DMS79 treated with DMSO at 0.1 percent for 48 hours (cell line): ENCODE measurements at regions not wholly inside any gene's neighbourhood (a gene's known extent, or its start where the extent isn't known, plus 50 kb on each side); places are given as distances from the start of the nearest gene placed in this dataset.
A peak's percentile ranks its signal among the peaks of the same experiment; 100 is the strongest.

ENCODE experiments used
- DNase-seq: peaks from one replicate; lab custom pipeline; 2025; lab: John Stamatoyannopoulos, UW

DNA sequence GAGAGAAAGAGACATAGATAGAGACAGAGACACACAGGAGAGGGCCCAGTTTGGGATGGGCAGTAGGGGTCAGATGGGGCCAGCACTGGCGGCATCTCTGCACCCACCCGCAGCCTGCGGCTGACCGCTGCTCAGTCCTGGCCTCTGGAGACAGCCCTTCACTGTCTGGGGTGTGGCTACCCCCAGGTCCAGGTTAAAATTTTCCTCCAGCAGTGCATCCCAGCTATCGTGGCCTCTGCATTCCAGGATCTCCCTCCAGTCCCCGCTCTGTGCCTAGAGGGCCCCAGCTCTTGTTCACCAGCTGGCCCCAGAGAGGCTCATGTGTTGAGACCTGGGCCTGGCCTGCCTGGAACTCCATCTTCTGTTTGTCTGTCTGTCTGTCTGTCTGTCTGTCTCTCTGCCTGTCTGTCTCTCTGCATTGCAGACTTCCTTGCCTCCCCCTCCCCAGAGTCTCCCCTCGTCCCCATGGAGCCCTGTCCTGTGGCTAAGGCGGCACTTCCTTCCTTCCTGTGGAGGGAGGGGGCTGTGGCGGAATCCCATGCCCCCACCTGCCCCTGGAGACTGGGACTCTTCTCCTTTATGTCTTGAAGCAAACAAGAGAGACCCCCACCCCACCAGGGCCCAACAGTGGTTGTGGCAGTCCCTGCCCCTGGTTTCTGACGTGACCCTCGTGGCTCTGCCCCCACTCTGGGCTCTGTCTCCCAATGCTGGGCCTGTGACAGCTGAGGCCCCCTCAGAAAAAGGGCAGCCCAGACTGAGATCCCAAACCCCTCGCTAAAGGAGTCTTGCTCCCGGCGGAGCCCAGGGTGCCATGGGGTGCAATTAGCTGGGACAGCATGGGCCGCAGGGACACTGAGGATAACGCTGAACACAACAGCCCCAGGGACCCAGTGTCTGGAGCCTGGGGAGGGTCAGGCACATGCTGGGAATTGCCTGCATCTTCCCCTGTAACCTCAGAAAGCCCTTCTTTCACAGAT lies 241.8 kb downstream of the NPHP4 start:
- no peak for DNase-seq

DNA sequence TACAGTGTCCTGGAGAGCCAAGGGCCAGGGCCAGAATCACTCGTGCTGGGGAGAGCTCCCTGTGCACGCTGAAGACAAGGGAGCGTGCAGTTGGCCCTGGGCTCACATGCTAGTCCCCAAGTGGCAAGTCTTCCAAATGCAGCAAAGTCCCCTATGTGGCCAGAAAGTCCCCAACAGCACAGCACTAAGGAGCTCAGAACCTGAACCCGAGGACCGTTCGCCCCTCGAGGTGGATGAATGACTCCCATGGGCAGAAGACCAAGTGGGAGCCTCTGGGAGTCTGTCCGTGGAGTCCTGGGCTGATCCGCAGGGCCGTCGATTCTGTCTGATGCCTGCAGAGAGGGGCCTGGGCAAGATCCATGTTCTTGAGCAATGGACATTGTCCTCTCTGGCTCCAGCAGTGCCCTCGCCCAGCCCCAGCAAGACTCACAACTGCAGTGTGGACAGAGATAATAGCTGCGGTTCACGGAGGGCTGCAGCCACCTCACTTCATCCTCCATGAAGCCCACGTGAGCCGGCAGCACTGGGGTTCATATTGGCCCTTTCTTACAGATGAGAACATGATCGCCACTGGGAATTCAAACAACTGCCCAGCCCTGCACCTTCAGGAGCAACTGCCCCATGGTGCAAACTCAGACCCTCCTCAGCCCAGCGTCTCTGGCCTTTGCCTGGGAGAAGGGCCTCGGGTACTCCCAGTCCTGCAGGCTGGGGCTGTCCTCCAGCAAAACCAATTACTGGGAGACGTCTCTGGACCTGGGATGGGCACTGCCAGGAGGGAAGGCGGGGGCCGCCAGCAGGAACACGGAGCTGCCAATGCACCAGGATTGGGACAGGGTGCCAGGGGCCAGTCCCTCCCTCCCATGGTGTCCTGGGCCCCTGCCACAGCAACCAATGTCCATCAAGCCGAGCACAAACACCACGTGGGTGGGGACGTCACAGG lies 243.7 kb downstream of the NPHP4 start:
- DNase-seq: no peak

- no peak for DNase-seq
Measured at GRCh38 chr1:5747426-5748285, 244.6 kb downstream of the NPHP4 start.

DNA sequence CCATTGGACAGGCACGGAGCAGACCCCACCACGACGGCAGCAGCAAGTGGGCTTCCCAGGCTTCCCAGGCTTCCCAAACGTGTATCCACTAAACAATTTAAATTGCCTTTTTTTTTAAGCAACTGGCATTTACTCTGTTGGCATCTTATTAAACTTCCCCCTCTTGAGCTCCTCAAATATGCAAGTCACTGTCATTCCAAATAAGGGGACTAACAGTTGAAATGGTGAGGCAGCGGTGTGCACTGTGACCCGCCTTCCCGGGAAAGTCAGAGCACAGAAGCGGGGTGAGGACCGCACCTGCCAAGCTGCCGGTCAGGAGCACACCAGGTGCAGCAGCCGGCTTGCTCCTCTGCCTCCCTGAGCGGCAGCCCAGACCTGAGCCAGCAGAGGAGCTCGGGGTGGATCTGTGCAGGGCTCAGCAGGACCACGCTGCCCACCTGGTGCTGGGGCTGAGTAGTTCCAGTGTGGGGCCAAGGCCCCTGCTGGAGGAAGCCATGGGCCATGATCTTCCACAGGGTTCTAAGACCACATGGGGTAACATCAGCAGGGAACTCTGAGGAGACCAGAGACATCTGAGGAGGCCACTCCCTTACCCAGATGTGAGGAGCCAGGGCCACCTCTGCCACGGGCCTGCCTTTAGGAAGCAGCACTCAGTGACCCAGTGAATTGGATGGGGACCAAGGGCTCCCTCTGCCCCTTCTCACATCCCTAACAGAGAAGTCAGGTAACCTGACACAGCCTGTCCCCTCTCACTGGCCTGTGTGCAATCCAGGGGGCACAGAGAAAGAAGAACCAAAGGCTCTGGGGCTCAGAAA lies 245.4 kb downstream of the NPHP4 start:
- DNase-seq: peak; percentile 20

- DNase-seq: peak; percentile 72
Measured at GRCh38 chr1:5745800-5746610, 246.2 kb downstream of the NPHP4 start.

DNA sequence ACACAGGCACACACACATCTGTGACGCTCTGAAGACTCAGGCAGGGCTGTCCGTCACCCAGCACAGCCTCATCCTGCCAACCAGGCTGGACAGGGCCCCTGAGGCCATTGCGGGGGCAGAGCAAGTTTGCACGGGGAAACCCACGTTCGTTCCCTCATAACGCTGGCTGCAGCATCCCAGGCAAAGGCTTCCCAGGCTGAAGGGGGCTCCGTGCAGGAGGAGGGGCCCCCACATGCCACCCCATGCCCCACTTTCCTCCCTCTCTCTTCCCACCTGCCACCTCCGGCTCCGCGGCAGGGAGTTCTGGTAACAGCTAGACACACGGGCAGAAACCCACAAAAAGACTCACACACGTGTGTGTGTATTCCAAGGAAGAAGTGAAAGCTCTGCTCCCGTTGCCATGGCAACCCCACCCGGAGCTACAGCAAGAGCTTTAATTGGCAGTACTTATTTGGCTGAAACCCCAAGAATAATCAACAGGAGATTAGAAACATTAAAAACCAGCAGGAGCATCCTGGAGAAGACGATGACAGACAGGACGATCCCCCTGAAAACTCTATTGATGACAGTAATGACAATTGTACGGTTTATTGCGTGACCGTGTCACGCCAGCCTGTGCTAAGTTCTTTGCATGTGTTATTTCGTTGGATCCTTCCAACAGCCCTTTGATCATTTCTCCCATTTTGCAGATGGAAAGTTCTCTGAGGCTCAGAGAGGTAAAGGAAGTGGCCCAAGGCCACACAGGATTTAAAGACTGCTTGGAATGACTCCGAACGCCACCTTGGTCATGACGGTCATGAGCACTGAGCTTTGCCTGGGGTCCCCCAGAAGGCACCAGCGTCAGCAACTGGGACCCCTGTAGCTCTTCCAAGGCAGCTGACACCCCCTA lies 247.1 kb downstream of the NPHP4 start:
- peak; percentile 32 for DNase-seq

GRCh38 chr1:5744341-5744740 lies 247.9 kb downstream of the NPHP4 start:
- DNase-seq: no peak

DNA sequence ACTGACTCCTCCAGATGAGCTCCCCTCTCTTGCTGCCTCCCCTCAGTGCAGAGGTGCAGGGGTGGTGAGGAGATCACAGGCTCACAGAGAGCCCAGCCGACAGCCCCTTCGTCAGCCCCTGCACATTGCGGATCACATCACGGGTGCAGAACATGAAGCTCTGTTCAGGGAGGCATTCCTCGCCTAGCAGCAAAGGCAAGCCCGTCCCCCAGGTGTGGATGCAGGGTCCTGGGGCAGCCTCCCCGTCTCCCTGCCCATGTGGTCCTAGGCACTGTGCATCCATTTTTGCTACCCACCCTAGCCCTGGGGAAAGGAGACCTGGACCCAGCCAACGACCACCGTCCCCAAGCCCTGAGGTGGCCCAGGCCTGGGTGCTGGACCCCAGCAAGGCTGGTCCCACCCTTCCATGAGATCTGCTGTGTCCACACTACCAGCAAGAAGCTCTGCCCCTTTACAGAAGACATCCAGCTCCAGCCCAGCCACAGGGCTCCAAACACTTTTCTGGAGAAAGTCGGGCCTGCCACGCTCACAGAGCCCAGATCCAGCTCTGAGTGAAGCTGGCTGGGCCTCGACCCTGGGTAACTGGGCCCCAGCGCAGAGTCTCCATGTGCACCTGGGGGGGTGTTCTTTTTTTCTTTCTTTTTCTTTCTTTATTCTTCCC lies 248.7 kb downstream of the NPHP4 start:
- no peak for DNase-seq

DNA sequence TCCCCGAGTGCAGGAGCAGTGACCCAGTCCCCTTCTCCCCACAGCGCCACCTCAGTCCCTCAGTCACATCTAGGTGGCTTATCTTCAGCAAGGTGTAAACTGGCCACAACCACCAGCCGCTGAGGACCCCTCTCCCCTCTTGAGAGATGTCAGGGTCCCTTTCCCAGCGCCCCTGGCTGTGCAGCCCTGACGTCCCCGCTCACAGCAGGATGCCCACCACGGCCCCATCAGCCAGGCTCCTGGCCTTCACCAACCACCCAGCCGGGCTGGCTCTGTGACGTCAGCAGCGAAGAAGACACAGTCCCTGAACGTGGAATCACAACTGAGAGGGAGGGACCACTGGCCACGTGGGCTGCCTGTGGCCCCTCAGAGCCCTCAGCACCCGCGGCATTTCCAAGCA lies 249.4 kb downstream of the NPHP4 start:
- no peak for DNase-seq

- no peak for DNase-seq
Measured at GRCh38 chr1:5742032-5742431, 250.2 kb downstream of the NPHP4 start.

GRCh38 chr1:5740865-5741860 lies 251.1 kb downstream of the NPHP4 start:
- no peak for DNase-seq

DNA sequence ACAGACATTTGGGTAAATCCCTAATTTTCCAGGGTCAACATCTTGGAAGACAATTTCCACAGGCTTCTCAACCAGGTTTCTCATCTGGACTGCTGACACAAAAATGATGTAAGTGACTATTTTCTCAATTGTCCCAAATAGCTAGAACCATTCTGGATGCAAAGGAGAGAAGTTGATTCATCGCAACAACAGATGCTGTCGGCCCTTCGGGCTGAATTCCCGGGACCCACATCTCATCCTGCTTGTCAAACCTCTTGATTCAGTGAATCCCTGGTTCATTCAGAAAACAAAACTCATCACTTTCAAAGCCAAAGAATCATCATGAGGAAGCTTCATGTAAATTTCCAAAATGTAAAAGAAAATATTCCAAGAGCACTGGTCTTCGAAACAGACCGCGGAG lies 251.8 kb downstream of the NPHP4 start:
- DNase-seq: no peak

DNA sequence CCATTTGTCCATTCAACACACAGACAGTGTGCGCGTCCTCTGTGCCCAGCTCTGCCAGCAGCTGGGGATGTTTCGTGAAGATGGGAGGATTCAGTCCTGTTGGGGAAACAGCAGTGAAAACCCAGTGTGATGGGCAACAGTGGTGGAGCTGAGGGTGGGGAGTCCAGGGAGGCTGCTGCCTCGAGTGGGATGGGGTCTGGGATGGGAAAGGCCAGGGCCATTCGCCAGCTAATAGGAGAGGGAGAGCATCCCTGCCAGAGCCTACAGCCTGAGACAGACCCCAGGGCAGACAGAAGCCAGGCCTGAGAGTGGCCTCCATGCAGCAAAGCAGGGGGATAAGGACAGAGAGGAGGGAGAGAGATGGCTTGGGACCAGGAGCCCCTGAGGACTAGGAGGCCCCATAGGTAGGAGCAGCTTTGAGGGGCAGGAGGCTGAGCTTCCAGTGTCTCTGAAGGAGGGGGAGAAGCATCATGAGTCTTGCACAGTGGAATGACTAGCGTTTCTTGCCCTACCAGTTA lies 252.6 kb downstream of the NPHP4 start:
- no peak for DNase-seq

DNA sequence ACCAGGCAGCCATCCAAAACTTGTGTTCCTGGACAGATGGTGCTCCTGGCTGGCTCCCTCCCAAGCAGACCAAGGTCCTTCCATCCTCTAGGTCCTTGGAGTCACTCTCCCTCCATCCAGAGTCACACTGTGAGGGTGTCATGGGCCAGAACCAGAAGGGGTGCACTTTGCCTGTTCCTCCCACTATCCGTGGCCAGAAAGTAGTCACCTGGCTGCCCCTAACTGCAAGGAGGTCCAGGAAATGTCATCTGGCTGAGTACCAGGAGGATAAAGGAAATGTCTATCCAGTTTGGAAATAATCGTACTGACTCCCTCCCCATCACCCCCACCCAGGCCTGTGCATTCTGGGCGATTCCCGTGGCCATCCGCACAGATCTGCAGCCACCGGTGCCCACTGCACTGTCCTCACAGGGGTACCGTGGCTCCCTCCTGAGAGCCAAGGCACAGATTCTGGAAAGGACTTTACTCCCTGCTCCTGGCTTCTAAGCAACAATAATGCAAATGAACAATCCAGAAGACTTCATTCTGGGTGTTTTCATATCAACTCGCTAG lies 253.2 kb downstream of the NPHP4 start:
- DNase-seq: no peak

DNA sequence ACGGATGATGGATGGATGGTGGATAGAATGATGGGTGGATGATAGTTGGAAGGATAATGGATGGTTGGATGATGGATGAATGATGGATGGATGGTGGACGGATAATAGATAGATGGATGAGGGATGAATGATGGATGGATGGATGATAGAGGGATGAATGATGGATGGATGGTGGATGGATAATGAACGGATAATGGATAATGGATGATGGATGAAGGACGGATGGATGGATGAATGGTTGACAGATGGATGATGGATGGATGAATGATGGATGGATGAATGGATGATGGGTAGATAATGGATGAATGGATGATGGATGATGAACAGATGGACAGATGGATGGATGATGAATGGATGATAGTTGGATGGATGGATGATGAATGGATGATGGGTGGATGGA lies 255.1 kb downstream of the NPHP4 start:
- no peak for DNase-seq

GRCh38 chr1:5734996-5735395 lies 257.2 kb downstream of the NPHP4 start:
- DNase-seq: no peak

DNA sequence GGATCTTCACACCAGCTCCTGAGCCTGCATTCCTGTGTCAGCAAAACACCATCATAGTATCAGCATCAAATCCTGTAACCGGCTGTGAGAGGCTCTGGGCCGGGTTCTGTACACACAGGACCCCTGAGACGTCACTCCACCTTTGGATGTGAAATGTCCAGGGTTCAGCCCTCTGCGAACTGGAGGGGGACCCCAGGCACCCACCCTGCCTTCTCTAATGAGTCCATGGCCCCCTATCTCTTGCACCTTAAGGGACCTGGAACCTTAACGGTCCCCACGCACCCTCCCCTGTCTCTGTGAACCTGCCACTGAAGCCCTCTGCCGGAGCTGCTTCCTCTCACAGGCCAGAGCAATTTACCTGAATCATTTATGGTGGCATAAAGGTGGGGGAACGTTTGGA lies 257.8 kb downstream of the NPHP4 start:
- DNase-seq: no peak
